ENCODE measurements at regions not wholly inside any gene's neighbourhood (a gene's known extent, or its start where the extent isn't known, plus 50 kb on each side); places are given as distances from the start of the nearest gene placed in this dataset.
"Not testable (repeated sequence)": the region's sequence is repeated elsewhere in the genome, so short reads cannot be mapped to it uniquely, and the experiment has no call there.

GRCh38 chr3:191644291-191644690 lies 183.3 kb downstream of the PYDC2 start:
- no peak overlapping the region for H3K4me3 ChIP-seq
- no peak for DNase-seq
- H3K36me3 ChIP-seq (ENCODE audit: low read depth) = no peaks in the 10 kb centered on the region
- peaks cover 19% of the 10 kb centered on the region for H3K9me3 ChIP-seq
- ATAC-seq = no peak
- H3K4me1 ChIP-seq (ENCODE audit: low read depth) = no peaks in the 10 kb centered on the region
- TF ChIP-seq CTCF (IDR thresholded peaks at IDR 0.05) = no peak
- intact Hi-C loops (cut with DNase I, micrococcal nuclease) = no loop called here

DNA sequence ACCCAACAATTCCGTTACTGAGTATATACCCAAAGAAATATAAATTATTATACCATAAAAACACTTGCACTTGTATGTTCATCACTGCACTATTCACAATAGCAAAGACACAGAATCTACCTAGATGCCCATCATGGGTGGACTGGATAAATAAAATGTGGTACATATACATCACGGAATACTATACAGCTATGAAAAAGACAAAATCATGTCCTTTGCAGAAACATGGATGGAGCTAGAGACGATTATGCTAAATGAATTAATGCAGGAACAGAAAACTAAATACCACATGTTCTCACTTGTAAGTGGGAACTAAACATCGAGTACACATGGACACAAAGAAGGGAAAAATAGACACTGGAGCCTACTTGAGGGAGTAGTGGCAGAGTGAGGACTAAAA lies 185.3 kb downstream of the PYDC2 start:
- H3K4me3 ChIP-seq = no peak overlapping the region
- H3K36me3 ChIP-seq (ENCODE audit: low read depth) = no peaks in the 10 kb centered on the region
- DNase-seq = no peak
- no peak for TF ChIP-seq CTCF (IDR thresholded peaks at IDR 0.05)
- peaks cover 19% of the 10 kb centered on the region for H3K9me3 ChIP-seq
- intact Hi-C loops (cut with DNase I, micrococcal nuclease) = no loop called here
- H3K4me1 ChIP-seq (ENCODE audit: low read depth) = no peaks in the 10 kb centered on the region
- no peak for ATAC-seq

- Histone ChIP-seq H3K9me3 (peaks cover 7% of the 10 kb centered on the region), H3K4me1 (ENCODE audit: low read depth) (no peaks in the 10 kb centered on the region), H3K4me3 (no peak overlapping the region), H3K36me3 (ENCODE audit: low read depth) (no peaks in the 10 kb centered on the region)
- no peak for DNase-seq
- TF ChIP-seq CTCF (IDR thresholded peaks at IDR 0.05) = no peak
- intact Hi-C loops (cut with DNase I, micrococcal nuclease) = no loop called here
- no peak for ATAC-seq
These were observed 187.8 kb downstream of the PYDC2 start for GRCh38 chr3:191648787-191649186.

- intact Hi-C loops (cut with DNase I, micrococcal nuclease) = no loop called here
- DNase-seq = no peak
- Histone ChIP-seq H3K4me1 (ENCODE audit: low read depth) (no peaks in the 10 kb centered on the region), H3K4me3 (no peak overlapping the region), H3K36me3 (ENCODE audit: low read depth) (no peaks in the 10 kb centered on the region), H3K9me3 (peaks cover 5% of the 10 kb centered on the region)
- no peak for TF ChIP-seq CTCF (IDR thresholded peaks at IDR 0.05)
- ATAC-seq = no peak
These were observed 188.7 kb downstream of the PYDC2 start for GRCh38 chr3:191649626-191650025.

DNA sequence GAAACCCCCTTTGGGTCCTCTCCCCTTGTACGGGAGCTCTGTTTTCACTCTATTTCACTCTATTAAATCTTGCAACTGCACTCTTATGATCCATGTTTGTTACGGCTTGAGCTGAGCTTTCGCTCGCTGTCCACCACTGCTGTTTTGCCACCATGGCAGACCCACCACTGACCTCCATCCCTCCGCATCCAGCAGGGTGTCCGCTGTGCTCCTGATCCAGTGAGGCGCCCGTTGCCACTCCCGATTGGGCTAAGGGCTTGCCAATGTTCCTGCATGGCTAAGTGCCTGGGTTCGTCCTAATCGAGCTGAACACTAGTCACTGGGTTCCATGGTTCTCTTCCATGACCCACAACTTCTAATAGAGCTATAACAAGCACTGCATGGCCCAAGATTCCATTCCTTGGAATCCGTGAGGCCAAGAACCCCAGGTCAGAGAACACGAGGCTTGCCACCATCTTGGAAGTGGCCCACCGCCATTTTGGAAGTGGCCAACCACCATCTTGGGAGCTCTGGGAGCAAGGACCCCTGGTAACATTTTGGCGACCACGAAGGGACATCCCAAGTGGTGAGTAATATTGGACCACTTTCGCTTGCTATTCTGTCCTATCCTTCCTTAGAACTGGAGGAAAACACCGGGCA lies 197.9 kb downstream of the PYDC2 start:
- intact Hi-C loops (cut with DNase I, micrococcal nuclease); H3K36me3 ChIP-seq (ENCODE audit: low read depth); DNase-seq; H3K4me3 ChIP-seq; H3K4me1 ChIP-seq (ENCODE audit: low read depth); H3K9me3 ChIP-seq; ATAC-seq: not testable (repeated sequence)

- ATAC-seq; DNase-seq; intact Hi-C loops (cut with DNase I, micrococcal nuclease); H3K4me3 ChIP-seq; H3K9me3 ChIP-seq; H3K36me3 ChIP-seq (ENCODE audit: low read depth); H3K4me1 ChIP-seq (ENCODE audit: low read depth): not testable (repeated sequence)
These were observed 201.2 kb downstream of the PYDC2 start for GRCh38 chr3:191662150-191662549.
